ENCODE measurements at regions not wholly inside any gene's neighbourhood (a gene's known extent, or its start where the extent isn't known, plus 50 kb on each side); places are given as distances from the start of the nearest gene placed in this dataset.

- no peak for TF ChIP-seq CTCF (IDR thresholded peaks at IDR 0.05; ENCODE audit: borderline replicate concordance, insufficient read depth, low read depth, low read length)
- H3K4me3 ChIP-seq (ENCODE audit: low read depth, low read length) = no peak overlapping the region
These were observed 1005.6 kb downstream of the TBC1D22A start for GRCh38 chr22:47768027-47768426.

GRCh38 chr22:47767403-47767802 is 1005.0 kb downstream of the TBC1D22A start:
- no peak overlapping the region for H3K4me3 ChIP-seq (ENCODE audit: low read depth, low read length)
- TF ChIP-seq CTCF (IDR thresholded peaks at IDR 0.05; ENCODE audit: borderline replicate concordance, insufficient read depth, low read depth, low read length) = no peak

- H3K4me3 ChIP-seq (ENCODE audit: low read depth, low read length) = no peak overlapping the region
- no peak for TF ChIP-seq CTCF (IDR thresholded peaks at IDR 0.05; ENCODE audit: borderline replicate concordance, insufficient read depth, low read depth, low read length)
These were observed 1003.3 kb downstream of the TBC1D22A start for GRCh38 chr22:47765757-47766156.

- no peak overlapping the region for H3K4me3 ChIP-seq (ENCODE audit: low read depth, low read length)
- no peak for TF ChIP-seq CTCF (IDR thresholded peaks at IDR 0.05; ENCODE audit: borderline replicate concordance, insufficient read depth, low read depth, low read length)
These were observed 999.7 kb downstream of the TBC1D22A start for GRCh38 chr22:47762141-47762540.

GRCh38 chr22:47759909-47760308 is 997.5 kb downstream of the TBC1D22A start:
- no peak overlapping the region for H3K4me3 ChIP-seq (ENCODE audit: low read depth, low read length)
- no peak for TF ChIP-seq CTCF (IDR thresholded peaks at IDR 0.05; ENCODE audit: borderline replicate concordance, insufficient read depth, low read depth, low read length)

GRCh38 chr22:47757741-47758140 is 995.3 kb downstream of the TBC1D22A start:
- no peak for TF ChIP-seq CTCF (IDR thresholded peaks at IDR 0.05; ENCODE audit: borderline replicate concordance, insufficient read depth, low read depth, low read length)
- no peak overlapping the region for H3K4me3 ChIP-seq (ENCODE audit: low read depth, low read length)

GRCh38 chr22:47750086-47750485 is 987.6 kb downstream of the TBC1D22A start:
- H3K4me3 ChIP-seq (ENCODE audit: low read depth, low read length) = no peak overlapping the region
- TF ChIP-seq CTCF (IDR thresholded peaks at IDR 0.05; ENCODE audit: borderline replicate concordance, insufficient read depth, low read depth, low read length) = no peak
